ENCODE measurements at regions not wholly inside any gene's neighbourhood (a gene's known extent, or its start where the extent isn't known, plus 50 kb on each side); places are given as distances from the start of the nearest gene placed in this dataset.

DNA sequence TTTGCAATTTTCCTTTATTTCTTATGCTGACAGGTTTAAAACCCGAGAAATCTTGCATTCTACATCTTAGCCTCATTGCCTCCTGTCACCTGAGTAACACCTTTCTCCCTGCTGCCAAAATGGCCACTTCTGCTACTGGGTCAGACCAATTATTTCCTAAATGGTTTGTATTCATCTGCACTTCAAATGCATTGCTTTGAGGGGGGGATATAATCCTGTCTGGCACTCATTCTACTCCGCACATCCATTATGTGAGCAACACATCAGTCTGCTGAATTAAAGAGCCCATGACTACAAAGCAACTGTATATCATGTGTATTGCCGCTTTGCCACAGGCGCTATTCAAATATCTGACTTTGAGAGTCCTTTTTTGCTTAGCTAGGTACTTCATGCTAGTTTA is 141.6 kb upstream of the TSHZ2 start:
- Histone ChIP-seq H3K79me2 (ENCODE audit: insufficient read depth, low read length) (no peaks in the 10 kb centered on the region), H2AFZ (ENCODE audit: low read length) (no peak overlapping the region), H3K9me3 (ENCODE audit: insufficient read depth, low read depth, low read length) (no peaks in the 10 kb centered on the region), H3K9me2 (replicated peaks; ENCODE audit: low read depth, low read length) (no peaks in the 10 kb centered on the region), H3K4me3 (ENCODE audit: low read length, poor library complexity, severe bottlenecking) (no peak overlapping the region), H3K9ac (ENCODE audit: low read depth, low read length, poor library complexity, severe bottlenecking) (no peak overlapping the region), H3K4me1 (ENCODE audit: insufficient read depth, low read length, poor library complexity, severe bottlenecking) (no peaks in the 10 kb centered on the region), H3K27me3 (ENCODE audit: insufficient read depth, low read length, poor library complexity, severe bottlenecking) (no peaks in the 10 kb centered on the region), H3F3A (ENCODE audit: low read depth) (no peaks in the 10 kb centered on the region), H3K4me2 (ENCODE audit: low read depth, low read length, poor library complexity, severe bottlenecking) (no peak overlapping the region), H4K20me1 (ENCODE audit: insufficient read depth, low read length, poor library complexity, severe bottlenecking) (no peaks in the 10 kb centered on the region), H3K36me3 (ENCODE audit: insufficient read depth, low read length) (no peaks in the 10 kb centered on the region)
- TF ChIP-seq, protein P1, sequence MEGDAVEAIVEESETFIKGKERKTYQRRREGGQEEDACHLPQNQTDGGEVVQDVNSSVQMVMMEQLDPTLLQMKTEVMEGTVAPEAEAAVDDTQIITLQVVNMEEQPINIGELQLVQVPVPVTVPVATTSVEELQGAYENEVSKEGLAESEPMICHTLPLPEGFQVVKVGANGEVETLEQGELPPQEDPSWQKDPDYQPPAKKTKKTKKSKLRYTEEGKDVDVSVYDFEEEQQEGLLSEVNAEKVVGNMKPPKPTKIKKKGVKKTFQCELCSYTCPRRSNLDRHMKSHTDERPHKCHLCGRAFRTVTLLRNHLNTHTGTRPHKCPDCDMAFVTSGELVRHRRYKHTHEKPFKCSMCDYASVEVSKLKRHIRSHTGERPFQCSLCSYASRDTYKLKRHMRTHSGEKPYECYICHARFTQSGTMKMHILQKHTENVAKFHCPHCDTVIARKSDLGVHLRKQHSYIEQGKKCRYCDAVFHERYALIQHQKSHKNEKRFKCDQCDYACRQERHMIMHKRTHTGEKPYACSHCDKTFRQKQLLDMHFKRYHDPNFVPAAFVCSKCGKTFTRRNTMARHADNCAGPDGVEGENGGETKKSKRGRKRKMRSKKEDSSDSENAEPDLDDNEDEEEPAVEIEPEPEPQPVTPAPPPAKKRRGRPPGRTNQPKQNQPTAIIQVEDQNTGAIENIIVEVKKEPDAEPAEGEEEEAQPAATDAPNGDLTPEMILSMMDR (conservative IDR thresholded peaks at IDR 0.05; ENCODE audit: low read length) = no peak

DNA sequence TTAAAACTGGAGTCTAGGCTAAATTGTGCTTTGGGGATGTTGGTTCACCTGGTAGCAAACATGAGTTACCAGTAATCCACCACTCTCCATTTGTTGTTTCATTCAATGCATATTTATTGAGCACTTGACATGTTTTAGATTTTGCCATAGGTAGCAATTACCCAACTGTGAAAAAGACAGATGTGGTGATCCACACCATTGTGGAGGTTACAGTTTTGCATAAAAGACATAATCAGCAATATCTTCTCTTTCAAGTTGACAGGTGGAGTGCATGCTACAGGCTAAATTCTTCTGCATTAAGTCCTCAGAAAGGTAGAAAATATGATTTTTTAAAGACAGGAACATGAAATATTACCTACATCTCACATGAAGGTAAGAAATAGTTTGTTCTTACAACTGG is 143.0 kb upstream of the TSHZ2 start:
- Histone ChIP-seq H3K4me2 (ENCODE audit: low read depth, low read length, poor library complexity, severe bottlenecking) (no peak overlapping the region), H3K9ac (ENCODE audit: low read depth, low read length, poor library complexity, severe bottlenecking) (no peak overlapping the region), H3K36me3 (ENCODE audit: insufficient read depth, low read length) (no peaks in the 10 kb centered on the region), H3K4me1 (ENCODE audit: insufficient read depth, low read length, poor library complexity, severe bottlenecking) (no peaks in the 10 kb centered on the region), H3F3A (ENCODE audit: low read depth) (no peaks in the 10 kb centered on the region), H3K9me2 (replicated peaks; ENCODE audit: low read depth, low read length) (no peaks in the 10 kb centered on the region), H3K4me3 (ENCODE audit: low read length, poor library complexity, severe bottlenecking) (no peak overlapping the region), H4K20me1 (ENCODE audit: insufficient read depth, low read length, poor library complexity, severe bottlenecking) (no peaks in the 10 kb centered on the region), H3K9me3 (ENCODE audit: insufficient read depth, low read depth, low read length) (no peaks in the 10 kb centered on the region), H3K79me2 (ENCODE audit: insufficient read depth, low read length) (no peaks in the 10 kb centered on the region), H2AFZ (ENCODE audit: low read length) (no peak overlapping the region), H3K27me3 (ENCODE audit: insufficient read depth, low read length, poor library complexity, severe bottlenecking) (no peaks in the 10 kb centered on the region)
- no peak for TF ChIP-seq EZH2phosphoT487 (IDR thresholded peaks at IDR 0.05; ENCODE audit: borderline replicate concordance)
- TF ChIP-seq, protein P1 (conservative IDR thresholded peaks at IDR 0.05; ENCODE audit: low read length) = no peak

DNA sequence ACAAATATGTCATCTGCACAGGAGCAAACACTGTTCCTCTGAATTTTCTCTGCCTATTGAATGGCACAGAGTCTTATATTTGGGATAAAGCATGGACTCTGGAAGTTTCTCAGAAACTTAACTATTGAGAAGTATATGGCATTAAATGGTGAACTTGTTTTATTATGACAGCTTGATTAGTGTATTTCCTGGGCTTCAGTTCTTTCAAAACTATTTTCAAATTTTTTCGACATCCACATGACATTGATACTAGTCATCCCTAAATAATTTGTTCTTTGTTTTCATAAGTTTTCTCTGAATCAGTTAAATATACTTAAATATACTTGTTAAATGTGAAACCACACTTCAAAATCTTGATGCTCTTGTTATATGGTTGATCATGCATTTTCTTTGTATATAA is 144.0 kb upstream of the TSHZ2 start:
- Histone ChIP-seq H3K79me2 (ENCODE audit: insufficient read depth, low read length) (no peaks in the 10 kb centered on the region), H3K4me1 (ENCODE audit: insufficient read depth, low read length, poor library complexity, severe bottlenecking) (no peaks in the 10 kb centered on the region), H3K9ac (ENCODE audit: low read depth, low read length, poor library complexity, severe bottlenecking) (no peak overlapping the region), H3K4me3 (ENCODE audit: low read length, poor library complexity, severe bottlenecking) (no peak overlapping the region), H3K9me3 (ENCODE audit: insufficient read depth, low read depth, low read length) (no peaks in the 10 kb centered on the region), H3K9me2 (replicated peaks; ENCODE audit: low read depth, low read length) (no peaks in the 10 kb centered on the region), H3K27me3 (ENCODE audit: insufficient read depth, low read length, poor library complexity, severe bottlenecking) (no peaks in the 10 kb centered on the region), H2AFZ (ENCODE audit: low read length) (no peak overlapping the region), H3F3A (ENCODE audit: low read depth) (no peaks in the 10 kb centered on the region), H4K20me1 (ENCODE audit: insufficient read depth, low read length, poor library complexity, severe bottlenecking) (no peaks in the 10 kb centered on the region), H3K4me2 (ENCODE audit: low read depth, low read length, poor library complexity, severe bottlenecking) (no peak overlapping the region), H3K36me3 (ENCODE audit: insufficient read depth, low read length) (no peaks in the 10 kb centered on the region)
- TF ChIP-seq EZH2phosphoT487 (IDR thresholded peaks at IDR 0.05; ENCODE audit: borderline replicate concordance) = no peak
- TF ChIP-seq, protein P1 (conservative IDR thresholded peaks at IDR 0.05; ENCODE audit: low read length) = no peak
